SK-N-SH (cell line): ENCODE measurements at regions not wholly inside any gene's neighbourhood (a gene's known extent, or its start where the extent isn't known, plus 50 kb on each side); places are given as distances from the start of the nearest gene placed in this dataset.

ENCODE experiments used
- CTCF ChIP-seq: fragments of 200-600 bp; sonication (generic); IDR thresholded peaks from 2 replicates; pipeline ENCODE4 v1.6.1; 2017; ENCODE audit warnings: antibody characterized with exemption, mild to moderate bottlenecking, moderate library complexity
- ELF1 ChIP-seq: IDR thresholded peaks from 2 replicates; pipeline ENCODE4 v1.4.0; 2012
- EZH2phosphoT487 ChIP-seq: fragments of 200-600 bp; sonication (generic); IDR thresholded peaks from 2 replicates; pipeline ENCODE4 v1.6.1; 2017; ENCODE audit warnings: low read depth, mixed run types, mild to moderate bottlenecking, antibody characterized with exemption, moderate library complexity, borderline replicate concordance
- NFIC ChIP-seq: IDR thresholded peaks from 2 replicates; pipeline ENCODE4 v1.4.0; 2012; ENCODE audit warnings: borderline replicate concordance

GRCh38 chrX:117400005-117400404 is 716.6 kb downstream of the KLHL13 start:
- TF ChIP-seq EZH2phosphoT487 (no peak), CTCF (no peak), NFIC (no peak), ELF1 (no peak)
